ENCODE measurements at regions not wholly inside any gene's neighbourhood (a gene's known extent, or its start where the extent isn't known, plus 50 kb on each side); places are given as distances from the start of the nearest gene placed in this dataset.

- TF ChIP-seq TAF1 (IDR thresholded peaks at IDR 0.05; ENCODE audit: low read depth, low read length) (no peak), NRF1 (IDR thresholded peaks at IDR 0.05; ENCODE audit: low read depth, low read length) (no peak), TEAD4 (IDR thresholded peaks at IDR 0.05; ENCODE audit: low read depth, low read length) (no peak), RBBP5 (IDR thresholded peaks at IDR 0.05; ENCODE audit: borderline replicate concordance, low read depth, low read length) (no peak)
Measured at GRCh38 chr7:67743501-67743900, 746.9 kb downstream of the TYW1 start (continued).

Data from H1 (cell line).